ENCODE measurements at regions not wholly inside any gene's neighbourhood (a gene's known extent, or its start where the extent isn't known, plus 50 kb on each side); places are given as distances from the start of the nearest gene placed in this dataset.

DNA sequence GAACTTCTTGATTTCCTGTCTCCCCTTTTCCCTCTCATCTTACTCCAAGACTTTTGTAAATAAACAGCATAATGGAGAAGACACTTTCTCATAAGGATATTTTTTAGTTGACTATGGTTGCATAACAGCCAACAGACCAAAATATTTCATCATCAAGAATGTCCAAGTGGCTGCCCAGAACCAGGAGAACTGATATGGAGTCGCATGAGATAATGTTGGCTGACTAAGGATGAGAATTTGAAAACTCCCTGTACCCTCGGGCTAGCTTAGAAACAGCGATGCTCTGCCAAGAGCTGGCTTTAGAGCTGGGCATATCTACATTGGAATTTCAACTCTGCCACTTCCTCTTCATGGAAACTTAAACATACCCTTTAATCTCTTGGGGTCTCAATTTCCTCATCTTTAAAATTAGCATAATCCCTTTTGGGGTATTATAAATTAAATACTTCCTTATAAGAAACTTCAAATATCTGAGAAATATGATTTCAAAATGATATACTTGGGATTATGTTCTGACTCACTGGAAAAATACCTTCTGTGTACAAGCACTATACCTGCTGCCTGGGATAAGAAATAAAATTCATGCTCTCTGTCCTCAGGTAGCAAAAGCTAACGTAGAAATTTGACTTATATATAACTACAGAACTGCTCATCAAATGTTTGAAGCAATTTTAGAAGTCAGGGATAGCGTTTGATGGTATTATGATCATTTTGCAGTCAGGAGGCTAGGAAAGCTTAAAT lies 777.3 kb downstream of the LTN1 start:
- Histone ChIP-seq H3K9me2 (replicated peaks; ENCODE audit: insufficient read depth) (no peaks in the 10 kb centered on the region), H3K4me2 (peak overlapping the region; percentile 17), H3K4me1 (ENCODE audit: insufficient read depth) (no peaks in the 10 kb centered on the region), H2AFZ (no peak overlapping the region), H3K79me2 (no peaks in the 10 kb centered on the region), H3K27ac (peak overlapping the region; percentile 61), H3K9me3 (ENCODE audit: low read depth) (no peaks in the 10 kb centered on the region), H3K27me3 (no peaks in the 10 kb centered on the region), H3K36me3 (replicated peaks; ENCODE audit: insufficient read depth, low read depth) (no peaks in the 10 kb centered on the region), H4K20me1 (ENCODE audit: insufficient read depth, poor library complexity, severe bottlenecking) (no peaks in the 10 kb centered on the region), H3K4me3 (no peak overlapping the region)
- no peak for DNase-seq (ENCODE audit: low spot score)
- TF ChIP-seq EZH2phosphoT487 (IDR thresholded peaks at IDR 0.05; ENCODE audit: low read depth, severe bottlenecking, unreplicated experiment), result no peak
- TF ChIP-seq, protein P1, sequence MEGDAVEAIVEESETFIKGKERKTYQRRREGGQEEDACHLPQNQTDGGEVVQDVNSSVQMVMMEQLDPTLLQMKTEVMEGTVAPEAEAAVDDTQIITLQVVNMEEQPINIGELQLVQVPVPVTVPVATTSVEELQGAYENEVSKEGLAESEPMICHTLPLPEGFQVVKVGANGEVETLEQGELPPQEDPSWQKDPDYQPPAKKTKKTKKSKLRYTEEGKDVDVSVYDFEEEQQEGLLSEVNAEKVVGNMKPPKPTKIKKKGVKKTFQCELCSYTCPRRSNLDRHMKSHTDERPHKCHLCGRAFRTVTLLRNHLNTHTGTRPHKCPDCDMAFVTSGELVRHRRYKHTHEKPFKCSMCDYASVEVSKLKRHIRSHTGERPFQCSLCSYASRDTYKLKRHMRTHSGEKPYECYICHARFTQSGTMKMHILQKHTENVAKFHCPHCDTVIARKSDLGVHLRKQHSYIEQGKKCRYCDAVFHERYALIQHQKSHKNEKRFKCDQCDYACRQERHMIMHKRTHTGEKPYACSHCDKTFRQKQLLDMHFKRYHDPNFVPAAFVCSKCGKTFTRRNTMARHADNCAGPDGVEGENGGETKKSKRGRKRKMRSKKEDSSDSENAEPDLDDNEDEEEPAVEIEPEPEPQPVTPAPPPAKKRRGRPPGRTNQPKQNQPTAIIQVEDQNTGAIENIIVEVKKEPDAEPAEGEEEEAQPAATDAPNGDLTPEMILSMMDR (IDR thresholded peaks at IDR 0.05; ENCODE audit: poor library complexity), result no peak
- TF ChIP-seq EZH2 (IDR thresholded peaks at IDR 0.05; ENCODE audit: borderline replicate concordance), result no peak
- 69% methylated on average over 5 of the region's 5 CpGs for WGBS (ENCODE audit: low lambda C conversion rate, missing lambda C conversion rate)

DNA sequence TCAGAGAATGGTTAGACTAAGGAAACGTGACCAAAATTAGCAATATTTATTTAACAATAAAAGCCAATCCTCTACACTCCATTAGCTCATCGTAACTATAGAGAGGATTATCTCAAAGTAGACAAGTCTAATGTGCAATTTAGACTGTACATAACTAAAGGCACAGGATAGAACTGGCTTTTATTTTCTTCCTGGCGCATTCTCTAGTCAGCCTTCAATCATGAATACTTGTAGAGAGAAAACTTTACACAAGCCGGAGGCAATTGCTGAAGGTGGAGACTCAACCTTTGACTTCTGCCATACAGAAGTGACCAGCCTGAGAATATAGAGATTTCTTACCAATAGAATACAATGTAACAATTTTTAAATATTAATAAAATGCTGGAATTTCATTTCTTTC lies 777.9 kb downstream of the LTN1 start:
- Histone ChIP-seq H4K20me1 (ENCODE audit: insufficient read depth, poor library complexity, severe bottlenecking) (no peaks in the 10 kb centered on the region), H3K4me2 (peak overlapping the region; percentile 17), H3K27me3 (no peaks in the 10 kb centered on the region), H3K79me2 (no peaks in the 10 kb centered on the region), H3K36me3 (replicated peaks; ENCODE audit: insufficient read depth, low read depth) (no peaks in the 10 kb centered on the region), H3K9me3 (ENCODE audit: low read depth) (no peaks in the 10 kb centered on the region), H2AFZ (no peak overlapping the region), H3K4me1 (ENCODE audit: insufficient read depth) (no peaks in the 10 kb centered on the region), H3K27ac (peak overlapping the region; percentile 61), H3K4me3 (no peak overlapping the region), H3K9me2 (replicated peaks; ENCODE audit: insufficient read depth) (no peaks in the 10 kb centered on the region)
- no peak for DNase-seq (ENCODE audit: low spot score)
- WGBS (ENCODE audit: low lambda C conversion rate, missing lambda C conversion rate), result 47% methylated on average over 4 of the region's 4 CpGs
- no peak for TF ChIP-seq EZH2 (IDR thresholded peaks at IDR 0.05; ENCODE audit: borderline replicate concordance)
- TF ChIP-seq, protein P1 (IDR thresholded peaks at IDR 0.05; ENCODE audit: poor library complexity), result no peak
- no peak for TF ChIP-seq EZH2phosphoT487 (IDR thresholded peaks at IDR 0.05; ENCODE audit: low read depth, severe bottlenecking, unreplicated experiment)

DNA sequence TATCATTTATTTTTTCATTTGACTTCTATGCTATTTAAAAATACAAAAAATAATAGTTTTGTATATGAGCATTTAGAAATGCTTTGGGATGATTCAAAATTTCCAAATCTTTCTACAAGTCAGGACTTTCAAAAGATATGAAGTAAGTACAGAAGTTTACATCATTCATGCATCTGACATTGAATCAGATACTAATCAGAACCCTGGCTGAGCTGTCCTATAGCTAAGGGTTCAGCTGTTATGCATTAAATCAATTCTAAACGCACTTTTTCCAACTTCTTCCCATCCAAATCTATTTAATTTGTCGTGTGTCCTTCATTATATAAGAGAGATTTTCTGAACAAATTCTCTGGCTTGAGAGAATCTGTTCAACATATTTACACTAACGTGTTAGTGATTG lies 779.4 kb downstream of the LTN1 start:
- 82% methylated on average over 3 of the region's 3 CpGs for WGBS (ENCODE audit: low lambda C conversion rate, missing lambda C conversion rate)
- TF ChIP-seq EZH2phosphoT487 (IDR thresholded peaks at IDR 0.05; ENCODE audit: low read depth, severe bottlenecking, unreplicated experiment) (no peak), EZH2 (IDR thresholded peaks at IDR 0.05; ENCODE audit: borderline replicate concordance) (no peak)
- TF ChIP-seq, protein P1 (IDR thresholded peaks at IDR 0.05; ENCODE audit: poor library complexity), result no peak
- Histone ChIP-seq H3K9me3 (ENCODE audit: low read depth) (no peaks in the 10 kb centered on the region), H3K36me3 (replicated peaks; ENCODE audit: insufficient read depth, low read depth) (no peaks in the 10 kb centered on the region), H3K4me1 (ENCODE audit: insufficient read depth) (peaks cover 6% of the 10 kb centered on the region), H3K27me3 (no peaks in the 10 kb centered on the region), H3K4me3 (no peak overlapping the region), H2AFZ (no peak overlapping the region), H3K79me2 (no peaks in the 10 kb centered on the region), H3K9me2 (replicated peaks; ENCODE audit: insufficient read depth) (no peaks in the 10 kb centered on the region), H3K27ac (no peak overlapping the region), H3K4me2 (no peak overlapping the region), H4K20me1 (ENCODE audit: insufficient read depth, poor library complexity, severe bottlenecking) (no peaks in the 10 kb centered on the region)
- no peak for DNase-seq (ENCODE audit: low spot score)
